T1000 (cell line): ENCODE measurements at regions not wholly inside any gene's neighbourhood (a gene's known extent, or its start where the extent isn't known, plus 50 kb on each side); places are given as distances from the start of the nearest gene placed in this dataset.
"Not testable (repeated sequence)": the region's sequence is repeated elsewhere in the genome, so short reads cannot be mapped to it uniquely, and the experiment has no call there.

ENCODE experiments used
- DNase-seq: peaks from one replicate; lab custom pipeline; 2025; ENCODE audit warnings: mixed read lengths; lab: John Stamatoyannopoulos, UW

- no peak for DNase-seq
Measured at GRCh38 chr1:234960722-234961455, 167.7 kb downstream of the TOMM20 start.

GRCh38 chr1:234958706-234959657, 169.7 kb downstream of the TOMM20 start:
- DNase-seq: no peak

- DNase-seq: peak; percentile 8
Measured at GRCh38 chr1:234958066-234958705, 170.5 kb downstream of the TOMM20 start.

- DNase-seq: peak; percentile 49
Measured at GRCh38 chr1:234957330-234958065, 171.1 kb downstream of the TOMM20 start.

- DNase-seq: no peak
Measured at GRCh38 chr1:234956821-234957329, 171.8 kb downstream of the TOMM20 start.

GRCh38 chr1:234955107-234955731, 173.4 kb downstream of the TOMM20 start:
- DNase-seq: no peak

GRCh38 chr1:234954613-234955012, 174.0 kb downstream of the TOMM20 start:
- no peak for DNase-seq

GRCh38 chr1:234953655-234954405, 174.8 kb downstream of the TOMM20 start:
- DNase-seq: no peak

GRCh38 chr1:234950598-234950997, 178.0 kb downstream of the TOMM20 start:
- no peak for DNase-seq

GRCh38 chr1:234949528-234949927, 179.1 kb downstream of the TOMM20 start:
- not testable (repeated sequence) for DNase-seq

- DNase-seq: no peak
Measured at GRCh38 chr1:234944439-234945344, 183.9 kb downstream of the TOMM20 start.

GRCh38 chr1:234943836-234944402, 184.7 kb downstream of the TOMM20 start:
- DNase-seq: no peak

GRCh38 chr1:234942879-234943506, 185.6 kb downstream of the TOMM20 start:
- no peak for DNase-seq

- DNase-seq: no peak
Measured at GRCh38 chr1:234942012-234942332, 186.7 kb downstream of the TOMM20 start.

GRCh38 chr1:234941321-234942011, 187.2 kb downstream of the TOMM20 start:
- DNase-seq: no peak

- no peak for DNase-seq
Measured at GRCh38 chr1:234940841-234941240, 187.8 kb downstream of the TOMM20 start.

GRCh38 chr1:234938924-234939323, 189.7 kb downstream of the TOMM20 start:
- DNase-seq: no peak

- DNase-seq: no peak
Measured at GRCh38 chr1:234938135-234938534, 190.5 kb downstream of the TOMM20 start.
